Uterus (tissue), 2 donors: ENCODE measurements at regions not wholly inside any gene's neighbourhood (a gene's known extent, or its start where the extent isn't known, plus 50 kb on each side); places are given as distances from the start of the nearest gene placed in this dataset.

ENCODE experiments used
- CTCF ChIP-seq, 4 experiments: fragments of 200-600 bp in 2 of 4; fragments of 450-650 bp in 2 of 4; sonication (generic) in 2 of 4; IDR thresholded peaks; one replicate each; pipeline ENCODE4 v1.5.1; 2016 to 2019; ENCODE audit warnings: antibody characterized with exemption in 4 of 4, mild to moderate bottlenecking in 2 of 4, moderate library complexity in 1 of 4
- POLR2A ChIP-seq, 2 donors: fragments of 450-650 bp; IDR thresholded peaks; one replicate each; pipeline ENCODE4 v1.6.1; 2016; ENCODE audit warnings: antibody characterized with exemption in 2 of 2, mild to moderate bottlenecking in 1 of 2, moderate library complexity in 1 of 2

DNA sequence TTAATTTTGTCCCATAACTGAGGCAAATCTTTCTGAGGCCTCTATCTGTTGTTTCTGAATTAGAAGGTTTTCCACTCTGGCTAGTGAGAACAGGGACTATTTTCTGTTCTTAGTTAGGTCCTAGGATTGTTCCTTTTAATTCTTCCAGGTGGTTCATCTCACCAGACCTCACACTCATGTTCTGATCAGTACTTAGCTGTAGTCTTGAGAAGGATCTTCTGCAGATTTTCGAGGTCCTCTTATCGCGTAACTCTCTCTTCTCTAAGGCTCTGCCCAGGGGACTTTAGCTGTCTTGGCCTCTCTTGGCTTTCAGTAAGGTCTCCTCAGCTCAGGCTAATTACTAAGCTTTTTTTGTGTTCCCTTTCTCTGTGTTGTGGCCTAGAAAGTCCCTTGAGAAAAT is 201.1 kb downstream of the ETNK1 start:
- TF ChIP-seq CTCF (IDR thresholded peaks at IDR 0.05) (no peak), POLR2A (IDR thresholded peaks at IDR 0.05) (no peak)
